Heart left ventricle (tissue), 16 donors: ENCODE measurements at regions not wholly inside any gene's neighbourhood (a gene's known extent, or its start where the extent isn't known, plus 50 kb on each side); places are given as distances from the start of the nearest gene placed in this dataset.
"Not testable (repeated sequence)": the region's sequence is repeated elsewhere in the genome, so short reads cannot be mapped to it uniquely, and the experiment has no call there.

Experiments used
- ATAC-seq, 4 donors: fragments of 200-7000 bp; cut with Tn5 transposase; one replicate each; pipeline ENCODE4 v1.9.1; 2020 to 2022; ENCODE audit warnings: moderate library complexity in 4 of 4, mild to moderate bottlenecking in 3 of 4, moderate number of reproducible peaks in 1 of 4
- DNase-seq, 5 donors: peaks; one replicate each; pipeline ENCODE4 v3.0.0-alpha.2; 2020
- H3K27ac ChIP-seq, 12 donors: fragments of 200-600 bp; sonication (generic) in 4 of 12; one replicate each; pipeline versions ENCODE4 v1.5.0 to v1.8.0; 2016 to 2022; ENCODE audit warnings: mild to moderate bottlenecking in 2 of 12
- H3K27me3 ChIP-seq, 9 donors: fragments of 200-600 bp; sonication (generic) in 2 of 9; one replicate each; pipeline versions ENCODE4 v1.5.1 to v1.8.0; 2016 to 2022; ENCODE audit warnings: mild to moderate bottlenecking in 3 of 9
- H3K36me3 ChIP-seq, 9 donors: fragments of 200-600 bp; sonication (generic) in 2 of 9; one replicate each; pipeline versions ENCODE4 v1.5.0 to v1.8.0; 2018 to 2022; ENCODE audit warnings: mild to moderate bottlenecking in 2 of 9
- H3K4me1 ChIP-seq, 12 donors: fragments of 200-600 bp; sonication (generic) in 4 of 12; one replicate each; pipeline versions ENCODE4 v1.5.0 to v1.8.0; 2016 to 2022; ENCODE audit warnings: mild to moderate bottlenecking in 3 of 12
- H3K4me3 ChIP-seq, 12 donors: fragments of 200-600 bp; sonication (generic) in 4 of 12; one replicate each; pipeline versions ENCODE4 v1.5.0 to v1.8.0; 2017 to 2022; ENCODE audit warnings: mild to moderate bottlenecking in 9 of 12, moderate library complexity in 4 of 12
- H3K9me3 ChIP-seq, 12 donors: fragments of 200-600 bp; sonication (generic) in 4 of 12; one replicate each; pipeline versions ENCODE4 v1.5.0 to v1.8.0; 2016 to 2022; ENCODE audit warnings: mild to moderate bottlenecking in 1 of 12
- POLR2A ChIP-seq, 2 donors: fragments of 450-650 bp; IDR thresholded peaks; one replicate each; pipeline ENCODE4 v1.6.1; 2017; ENCODE audit warnings: antibody characterized with exemption in 2 of 2, mild to moderate bottlenecking in 2 of 2, moderate library complexity in 2 of 2
- WGBS, 4 donors: extraction: QIAGEN DNeasy Blood & Tissue Kit in 2 of 4; methylation state at CpG; one replicate each; pipeline versions ENCODE4 v1.1.5 to v1.1.7; 2013 to 2018; 5-methylcytosine and 5-hydroxymethylcytosine counted together
- intact Hi-C, 10 donors: fragments of 100-400 bp; cut with DNase I; formaldehyde crosslinking; loops; one replicate each; pipeline versions ENCODE4 v1.11.1 to v1.14.2; 2022
- TF ChIP-seq, protein P1 (sequence below), 12 donors: fragments of 200-600 bp; sonication (generic) in 4 of 12; IDR thresholded peaks; one replicate each; pipeline versions ENCODE4 v1.5.0 to v1.8.0; 2018 to 2022; ENCODE audit warnings: antibody characterized with exemption in 12 of 12, mild to moderate bottlenecking in 5 of 12
- donor health status: ischemic (EF 13 %, LVEDD 7.1; RV severe dilation, severe dysfunction).
- donor health status: healthy with polysubstance abuse.
- donor health status: DM: no; HTN: yes; CAD: no.
- donor health status: DM: no; HTN: no; CAD: no.
- donor health status: ischemic (EF 25% LVEDD 6.9; RV normal size, moderate dysfunction).
- donor health status: ischemic (EF 25% LVEDD 5.7; RV mildly dilated, moderate dysfunction).
- donor health status: healthy.
- donor health status: DM: yes; HTN: yes; CAD: no.
- donor health status: ischemic (EF 35%, LVEDD 5.7; RV mildly dilated, moderate dysfunction).
- donor health status: nonischemic (EF 11% LVEDD 7.7; RV severe dilation, severe dysfunction).
- donor health status: DM: yes; HTN: yes; CAD: no.
- donor health status: PGD.
- donor health status: ischemic (EF 29% LVEDD 5.4; RV normal size, mild dysfunction).
- donor health status: nonischemic (EF 23%, LVEDD 6.1; RV moderate dilation, normal function).

DNA sequence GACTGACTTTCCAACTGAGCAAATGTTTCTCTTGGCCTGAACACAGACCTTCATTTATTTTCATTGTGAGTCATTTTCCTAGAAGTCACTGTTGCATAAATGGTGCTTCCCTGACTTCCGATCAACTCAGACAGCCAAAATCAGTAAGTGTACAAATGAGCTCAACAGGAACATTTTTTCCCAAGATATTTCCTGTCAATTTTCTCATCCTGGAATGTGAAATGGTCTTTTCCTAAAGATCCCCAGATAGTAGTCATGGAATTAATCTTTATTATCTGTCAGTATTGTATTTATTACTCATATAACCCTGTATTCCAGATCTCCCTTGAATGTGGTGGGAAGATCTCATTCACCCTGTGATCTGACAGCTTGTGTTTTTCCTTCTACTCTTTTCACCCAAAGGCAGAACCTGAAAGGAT lies 360.3 kb upstream of the KIF2B start:
- H3K27ac ChIP-seq: no peak overlapping the region
- peaks cover 0 to 6% (median 0%) of the 10 kb centered on the region in 12 donors for H3K4me1 ChIP-seq
- intact Hi-C loops: no loop called here
- H3K36me3 ChIP-seq: no peaks in the 10 kb centered on the region
- TF ChIP-seq POLR2A (IDR thresholded peaks at IDR 0.05): no peak
- TF ChIP-seq, protein P1, sequence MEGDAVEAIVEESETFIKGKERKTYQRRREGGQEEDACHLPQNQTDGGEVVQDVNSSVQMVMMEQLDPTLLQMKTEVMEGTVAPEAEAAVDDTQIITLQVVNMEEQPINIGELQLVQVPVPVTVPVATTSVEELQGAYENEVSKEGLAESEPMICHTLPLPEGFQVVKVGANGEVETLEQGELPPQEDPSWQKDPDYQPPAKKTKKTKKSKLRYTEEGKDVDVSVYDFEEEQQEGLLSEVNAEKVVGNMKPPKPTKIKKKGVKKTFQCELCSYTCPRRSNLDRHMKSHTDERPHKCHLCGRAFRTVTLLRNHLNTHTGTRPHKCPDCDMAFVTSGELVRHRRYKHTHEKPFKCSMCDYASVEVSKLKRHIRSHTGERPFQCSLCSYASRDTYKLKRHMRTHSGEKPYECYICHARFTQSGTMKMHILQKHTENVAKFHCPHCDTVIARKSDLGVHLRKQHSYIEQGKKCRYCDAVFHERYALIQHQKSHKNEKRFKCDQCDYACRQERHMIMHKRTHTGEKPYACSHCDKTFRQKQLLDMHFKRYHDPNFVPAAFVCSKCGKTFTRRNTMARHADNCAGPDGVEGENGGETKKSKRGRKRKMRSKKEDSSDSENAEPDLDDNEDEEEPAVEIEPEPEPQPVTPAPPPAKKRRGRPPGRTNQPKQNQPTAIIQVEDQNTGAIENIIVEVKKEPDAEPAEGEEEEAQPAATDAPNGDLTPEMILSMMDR (IDR thresholded peaks at IDR 0.05): no peak
- ATAC-seq (peak in 1 of 4 donors; percentile 36), DNase-seq (no peak)
- WGBS, 4 donors: 48 to 58% (median 56%) methylated on average over 1 of the region's 1 CpG
- H3K4me3 ChIP-seq: no peak overlapping the region
- no peaks in the 10 kb centered on the region for H3K27me3 ChIP-seq
- H3K9me3 ChIP-seq: peaks cover 0 to 10% (median 1%) of the 10 kb centered on the region in 12 donors

DNA sequence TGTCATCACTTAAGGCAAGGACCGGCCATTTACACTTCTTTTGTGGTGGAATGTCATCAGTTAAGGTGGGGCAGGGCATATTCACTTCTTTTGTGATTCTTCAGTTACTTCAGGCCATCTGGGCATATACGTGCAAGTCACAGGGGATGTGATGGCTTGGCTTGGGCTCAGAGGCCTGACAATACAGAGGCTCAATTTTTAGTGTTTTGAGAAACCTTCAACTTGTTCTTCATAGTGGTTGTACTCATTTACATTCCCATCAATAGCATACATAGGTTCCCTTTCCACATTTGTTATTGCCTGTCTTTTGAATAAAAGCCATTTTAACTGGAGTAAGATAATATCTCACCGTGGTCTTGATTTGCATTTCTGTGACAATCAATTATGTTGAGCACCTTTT lies 366.8 kb upstream of the KIF2B start:
- DNase-seq, H3K9me3 ChIP-seq, H3K36me3 ChIP-seq, intact Hi-C loops, H3K4me3 ChIP-seq, H3K27me3 ChIP-seq, H3K4me1 ChIP-seq, H3K27ac ChIP-seq, ATAC-seq: not testable (repeated sequence)
- 57 to 71% (median 58%) methylated on average over 2 to 3 of the region's 3 CpGs for WGBS, 4 donors

DNA sequence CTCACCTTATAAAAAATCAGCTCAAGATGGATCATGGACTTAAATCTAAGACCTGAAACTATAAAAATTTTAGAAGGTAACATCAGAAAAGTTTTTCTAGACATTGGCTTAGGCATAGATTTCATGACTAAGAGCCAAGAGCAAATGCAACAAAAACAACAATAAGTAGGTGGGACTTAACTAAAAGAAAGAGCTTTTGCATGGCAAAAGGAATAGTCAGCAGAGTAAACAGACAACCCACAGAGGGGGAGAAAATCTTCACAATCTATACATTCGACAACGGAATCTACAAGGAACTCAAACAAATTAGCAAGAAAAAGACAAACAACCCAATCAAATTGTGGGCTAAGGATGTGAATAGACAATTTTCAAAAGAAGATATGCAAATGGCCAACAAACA lies 368.4 kb upstream of the KIF2B start:
- DNase-seq (no peak), ATAC-seq (no peak)
- Histone ChIP-seq H3K9me3 (peaks cover 0 to 6% (median 0%) of the 10 kb centered on the region in 12 donors), H3K27me3 (no peaks in the 10 kb centered on the region), H3K4me1 (no peaks in the 10 kb centered on the region), H3K27ac (no peak overlapping the region), H3K36me3 (no peaks in the 10 kb centered on the region), H3K4me3 (no peak overlapping the region)
- no peak for TF ChIP-seq POLR2A (IDR thresholded peaks at IDR 0.05)
- TF ChIP-seq, protein P1 (IDR thresholded peaks at IDR 0.05): no peak
- intact Hi-C loops: no loop called here
- WGBS, 4 donors: 26 to 34% (median 29%) methylated on average over 2 of the region's 2 CpGs

DNA sequence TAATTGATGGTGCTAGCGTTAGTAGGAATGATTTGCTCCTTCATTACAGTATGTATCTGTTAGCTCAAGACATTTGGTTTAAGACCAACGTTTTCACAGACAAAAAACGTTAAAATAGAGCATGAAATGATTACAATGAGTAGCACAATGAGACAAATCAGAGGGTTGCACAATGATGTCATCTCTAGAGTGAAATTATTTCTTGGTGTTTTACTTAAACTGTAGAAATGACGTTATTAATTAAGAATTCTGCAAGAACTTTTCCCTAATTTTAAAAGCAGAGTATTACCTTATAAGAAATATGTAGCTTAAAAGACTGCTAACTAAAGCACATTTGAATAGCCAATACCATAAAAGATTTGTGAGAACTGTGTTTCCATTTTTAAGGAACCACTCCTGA lies 373.4 kb upstream of the KIF2B start:
- DNase-seq (no peak), ATAC-seq (no peak)
- no peak overlapping the region for H3K4me3 ChIP-seq
- no peaks in the 10 kb centered on the region for H3K27me3 ChIP-seq
- intact Hi-C loops: no loop called here
- 52 to 59% (median 57%) methylated on average over 4 of the region's 4 CpGs for WGBS, 4 donors
- TF ChIP-seq, protein P1 (IDR thresholded peaks at IDR 0.05): no peak
- no peak for TF ChIP-seq POLR2A (IDR thresholded peaks at IDR 0.05)
- no peaks in the 10 kb centered on the region for H3K36me3 ChIP-seq
- no peaks in the 10 kb centered on the region for H3K9me3 ChIP-seq
- H3K4me1 ChIP-seq: no peaks in the 10 kb centered on the region
- no peak overlapping the region for H3K27ac ChIP-seq

DNA sequence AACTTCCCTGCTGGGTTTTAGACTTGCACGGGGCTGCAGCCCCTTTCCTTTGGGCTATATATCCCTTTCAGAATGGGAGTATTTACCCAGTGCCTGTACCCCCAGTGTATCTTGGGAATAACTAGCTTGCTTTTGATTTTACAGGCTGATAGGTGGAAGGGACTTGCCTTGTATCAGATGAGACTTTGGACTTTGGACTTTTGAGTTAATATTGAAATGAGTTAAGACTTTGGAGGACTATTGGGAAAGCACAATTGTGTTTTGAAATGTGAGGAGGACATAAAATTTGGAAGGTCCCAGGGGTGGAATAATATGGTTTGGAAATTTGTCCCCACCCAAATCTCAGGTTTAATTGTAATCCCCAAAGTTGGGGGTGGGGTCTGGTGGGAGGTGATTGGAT lies 393.8 kb upstream of the KIF2B start:
- no peaks in the 10 kb centered on the region for H3K36me3 ChIP-seq
- peaks cover 0 to 7% (median 0%) of the 10 kb centered on the region in 12 donors for H3K9me3 ChIP-seq
- H3K27ac ChIP-seq: no peak overlapping the region
- 22 to 100% (median 86%) methylated on average over 1 of the region's 1 CpG for WGBS, 4 donors
- no peak for TF ChIP-seq POLR2A (IDR thresholded peaks at IDR 0.05)
- TF ChIP-seq, protein P1 (IDR thresholded peaks at IDR 0.05): no peak
- DNase-seq (no peak), ATAC-seq (no peak)
- no peaks in the 10 kb centered on the region for H3K27me3 ChIP-seq
- intact Hi-C loops: loop anchor here in 1 of 10 donors (10.0 kb wide), 1 partner anchor 56 kb away; no protein-coding TSS in a partner anchor
- H3K4me3 ChIP-seq: no peak overlapping the region
- no peaks in the 10 kb centered on the region for H3K4me1 ChIP-seq
